Panc1 (cell line): ENCODE measurements at regions not wholly inside any gene's neighbourhood (a gene's known extent, or its start where the extent isn't known, plus 50 kb on each side); places are given as distances from the start of the nearest gene placed in this dataset.

Source experiments
- ATAC-seq: fragments of 200-7000 bp; cut with Tn5 transposase; 2 replicates; pipeline ENCODE4 v1.9.1; 2020; ENCODE audit warnings: mild to moderate bottlenecking, moderate library complexity
- BruUV-seq: library from RNA; stranded (reverse); fragments of 400-500 nt; replicated peaks from 2 replicates; lab custom pipeline; 2021; lab: Mats Ljungman, UMichigan
- CTCF ChIA-PET: fragments of 300-600 bp; sonication (Branson Sonifier 250); formaldehyde crosslinking; loops from one replicate; lab custom pipeline; 2022; ENCODE audit warnings: antibody characterized with exemption; lab: Charles Lee
- POLR2A ChIA-PET: fragments of 300-600 bp; sonication (Branson Sonifier 250); formaldehyde crosslinking; loops from one replicate; lab custom pipeline; 2022; ENCODE audit warnings: antibody characterized with exemption; lab: Charles Lee
- DNase-seq: peaks from one replicate; pipeline ENCODE4 v3.0.0-alpha.2; 2010; ENCODE audit warnings: low read depth, low spot score
- H3K27ac ChIP-seq: 2 replicates; pipeline ENCODE4 v1.5.1; 2011; ENCODE audit warnings: mild to moderate bottlenecking, low read length, inconsistent platforms
- H3K27me3 ChIP-seq: fragments of 200-500 bp; sonication (Bioruptor generic); 2 replicates; pipeline ENCODE4 v1.6.0; 2014; ENCODE audit warnings: low read length, inconsistent platforms; ENCODE audit not compliant: control insufficient read depth, insufficient read depth
- H3K36me3 ChIP-seq: fragments of 200-500 bp; sonication (Bioruptor generic); 2 replicates; pipeline ENCODE4 v1.5.1; 2014; ENCODE audit warnings: inconsistent platforms, mild to moderate bottlenecking, low read length, moderate library complexity; ENCODE audit not compliant: control insufficient read depth, insufficient read depth
- H3K4me1 ChIP-seq: 2 replicates; pipeline ENCODE4 v1.5.1; 2011; ENCODE audit warnings: inconsistent platforms, mild to moderate bottlenecking, low read length, moderate library complexity; ENCODE audit not compliant: control insufficient read depth, insufficient read depth
- H3K4me3 ChIP-seq, 2 experiments: 2 replicates each; pipeline ENCODE4 v1.5.1; 2011 to 2012; ENCODE audit warnings: low read depth in 2 of 2, low read length in 2 of 2, mild to moderate bottlenecking in 2 of 2, inconsistent platforms in 1 of 2, moderate library complexity in 1 of 2
- H3K9me3 ChIP-seq: fragments of 200-500 bp; sonication (Bioruptor generic); 2 replicates; pipeline ENCODE4 v1.5.1; 2014; ENCODE audit warnings: low read depth, mild to moderate bottlenecking, inconsistent platforms, low read length, moderate library complexity; ENCODE audit not compliant: control insufficient read depth, insufficient read depth
- POLR2AphosphoS5 ChIP-seq: IDR thresholded peaks from 2 replicates; pipeline ENCODE4 v1.6.1; 2012; ENCODE audit warnings: mild to moderate bottlenecking, low read depth, low read length, moderate library complexity
- SIN3A ChIP-seq: IDR thresholded peaks from 2 replicates; pipeline ENCODE4 v1.6.1; 2012; ENCODE audit warnings: low read depth, mild to moderate bottlenecking, low read length, moderate library complexity, borderline replicate concordance; ENCODE audit not compliant: insufficient read depth
- TCF7L2 ChIP-seq: IDR thresholded peaks from 2 replicates; pipeline ENCODE4 v1.6.1; 2011; ENCODE audit warnings: mild to moderate bottlenecking, low read depth, low read length, inconsistent platforms
- in situ Hi-C: cut with HindIII; loops from 2 replicates; pipeline ENCODE4 v1.10.0; 2016; ENCODE audit warnings: low sequenced_read_pairs, low pct_unique_long_range_greater_than_20kb
- intact Hi-C: fragments of 100-400 bp; cut with micrococcal nuclease; formaldehyde crosslinking; loops from one replicate; pipeline ENCODE4 v1.10.0; 2022; ENCODE audit not compliant: unreplicated experiment
- TF ChIP-seq, protein P1 (sequence below): fragments of 450-650 bp; IDR thresholded peaks from 2 replicates; pipeline ENCODE4 v1.5.1; 2017; ENCODE audit warnings: mild to moderate bottlenecking
- TF ChIP-seq, protein P2 (sequence below), 2 experiments: IDR thresholded peaks; 2 replicates each; pipeline ENCODE4 v1.6.1; 2011 to 2012; ENCODE audit warnings: low read depth in 2 of 2, control low read depth in 1 of 2, low read length in 1 of 2, mild to moderate bottlenecking in 1 of 2, moderate library complexity in 1 of 2; ENCODE audit not compliant: insufficient read depth in 1 of 2

DNA sequence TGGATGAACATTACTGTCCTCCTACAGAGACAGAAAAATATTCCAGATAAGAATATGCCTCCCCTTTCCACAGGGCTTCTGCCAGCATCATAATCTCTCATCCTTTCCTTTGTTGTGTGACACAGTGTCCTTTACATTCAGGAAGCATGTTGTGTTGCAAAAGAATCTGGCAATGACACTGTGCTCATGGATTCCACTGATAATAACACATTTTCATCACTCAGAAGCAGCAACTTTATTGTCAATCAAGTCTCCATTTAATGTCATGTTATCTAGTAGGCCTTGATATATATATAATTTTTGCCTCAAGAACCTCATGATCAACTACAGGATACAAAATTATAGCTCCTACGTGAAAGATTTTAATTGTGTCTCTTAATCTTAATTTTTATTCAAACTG, 833.9 kb downstream of the FSTL5 start:
- Histone ChIP-seq H3K36me3 (no peaks in the 10 kb centered on the region), H3K27ac (no peak overlapping the region), H3K9me3 (no peaks in the 10 kb centered on the region), H3K27me3 (no peaks in the 10 kb centered on the region), H3K4me1 (no peaks in the 10 kb centered on the region), H3K4me3 (no peak overlapping the region)
- POLR2A ChIA-PET = interaction anchor here (0.5 kb wide), 1 partner anchor 627 kb away, joined by 3 read pairs; no protein-coding TSS in a partner anchor
- TF ChIP-seq, protein P1, sequence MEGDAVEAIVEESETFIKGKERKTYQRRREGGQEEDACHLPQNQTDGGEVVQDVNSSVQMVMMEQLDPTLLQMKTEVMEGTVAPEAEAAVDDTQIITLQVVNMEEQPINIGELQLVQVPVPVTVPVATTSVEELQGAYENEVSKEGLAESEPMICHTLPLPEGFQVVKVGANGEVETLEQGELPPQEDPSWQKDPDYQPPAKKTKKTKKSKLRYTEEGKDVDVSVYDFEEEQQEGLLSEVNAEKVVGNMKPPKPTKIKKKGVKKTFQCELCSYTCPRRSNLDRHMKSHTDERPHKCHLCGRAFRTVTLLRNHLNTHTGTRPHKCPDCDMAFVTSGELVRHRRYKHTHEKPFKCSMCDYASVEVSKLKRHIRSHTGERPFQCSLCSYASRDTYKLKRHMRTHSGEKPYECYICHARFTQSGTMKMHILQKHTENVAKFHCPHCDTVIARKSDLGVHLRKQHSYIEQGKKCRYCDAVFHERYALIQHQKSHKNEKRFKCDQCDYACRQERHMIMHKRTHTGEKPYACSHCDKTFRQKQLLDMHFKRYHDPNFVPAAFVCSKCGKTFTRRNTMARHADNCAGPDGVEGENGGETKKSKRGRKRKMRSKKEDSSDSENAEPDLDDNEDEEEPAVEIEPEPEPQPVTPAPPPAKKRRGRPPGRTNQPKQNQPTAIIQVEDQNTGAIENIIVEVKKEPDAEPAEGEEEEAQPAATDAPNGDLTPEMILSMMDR = no peak
- TF ChIP-seq TCF7L2 (no peak), POLR2AphosphoS5 (no peak)
- CTCF ChIA-PET = no interaction called here
- intact Hi-C loops (no loop called here), in situ Hi-C loops (no loop called here)
- DNase-seq (no peak), ATAC-seq (no peak)
- no TSS peak for BruUV-seq

DNA sequence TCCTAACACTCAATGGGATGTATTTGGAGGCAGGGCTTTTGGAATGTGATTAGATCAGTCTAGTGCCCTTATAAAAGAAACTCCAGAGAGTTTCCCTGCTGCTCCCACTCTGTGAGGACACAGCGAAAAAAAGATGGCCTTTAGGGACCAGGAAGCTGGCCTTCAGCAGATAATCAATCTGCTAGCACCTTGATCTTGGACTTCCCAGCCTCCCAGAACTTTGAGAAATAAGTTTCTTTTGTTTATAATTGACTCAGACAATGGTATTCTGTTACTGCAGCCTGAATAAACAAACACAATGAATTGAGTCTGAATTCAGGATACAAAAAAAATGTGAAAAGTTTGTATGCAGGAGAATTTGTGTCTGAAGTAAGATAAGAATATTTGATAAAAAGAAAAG, 842.1 kb downstream of the FSTL5 start:
- TF ChIP-seq SIN3A (no peak), TCF7L2 (no peak), POLR2AphosphoS5 (no peak)
- TF ChIP-seq, protein P2, sequence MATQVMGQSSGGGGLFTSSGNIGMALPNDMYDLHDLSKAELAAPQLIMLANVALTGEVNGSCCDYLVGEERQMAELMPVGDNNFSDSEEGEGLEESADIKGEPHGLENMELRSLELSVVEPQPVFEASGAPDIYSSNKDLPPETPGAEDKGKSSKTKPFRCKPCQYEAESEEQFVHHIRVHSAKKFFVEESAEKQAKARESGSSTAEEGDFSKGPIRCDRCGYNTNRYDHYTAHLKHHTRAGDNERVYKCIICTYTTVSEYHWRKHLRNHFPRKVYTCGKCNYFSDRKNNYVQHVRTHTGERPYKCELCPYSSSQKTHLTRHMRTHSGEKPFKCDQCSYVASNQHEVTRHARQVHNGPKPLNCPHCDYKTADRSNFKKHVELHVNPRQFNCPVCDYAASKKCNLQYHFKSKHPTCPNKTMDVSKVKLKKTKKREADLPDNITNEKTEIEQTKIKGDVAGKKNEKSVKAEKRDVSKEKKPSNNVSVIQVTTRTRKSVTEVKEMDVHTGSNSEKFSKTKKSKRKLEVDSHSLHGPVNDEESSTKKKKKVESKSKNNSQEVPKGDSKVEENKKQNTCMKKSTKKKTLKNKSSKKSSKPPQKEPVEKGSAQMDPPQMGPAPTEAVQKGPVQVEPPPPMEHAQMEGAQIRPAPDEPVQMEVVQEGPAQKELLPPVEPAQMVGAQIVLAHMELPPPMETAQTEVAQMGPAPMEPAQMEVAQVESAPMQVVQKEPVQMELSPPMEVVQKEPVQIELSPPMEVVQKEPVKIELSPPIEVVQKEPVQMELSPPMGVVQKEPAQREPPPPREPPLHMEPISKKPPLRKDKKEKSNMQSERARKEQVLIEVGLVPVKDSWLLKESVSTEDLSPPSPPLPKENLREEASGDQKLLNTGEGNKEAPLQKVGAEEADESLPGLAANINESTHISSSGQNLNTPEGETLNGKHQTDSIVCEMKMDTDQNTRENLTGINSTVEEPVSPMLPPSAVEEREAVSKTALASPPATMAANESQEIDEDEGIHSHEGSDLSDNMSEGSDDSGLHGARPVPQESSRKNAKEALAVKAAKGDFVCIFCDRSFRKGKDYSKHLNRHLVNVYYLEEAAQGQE (IDR thresholded peaks at IDR 0.05; ENCODE audit: insufficient read depth in 1 of 2, low read depth in 2 of 2, low read length in 1 of 2) = no peak
- TF ChIP-seq, protein P1 = no peak
- POLR2A ChIA-PET = no interaction called here
- Histone ChIP-seq H3K27me3 (no peaks in the 10 kb centered on the region), H3K36me3 (no peaks in the 10 kb centered on the region), H3K9me3 (no peaks in the 10 kb centered on the region), H3K27ac (no peak overlapping the region), H3K4me3 (no peak overlapping the region), H3K4me1 (no peaks in the 10 kb centered on the region)
- intact Hi-C loops (no loop called here), in situ Hi-C loops (no loop called here)
- no peak for ATAC-seq
- no peak for DNase-seq
- CTCF ChIA-PET = no interaction called here
- no TSS peak for BruUV-seq
